Superior temporal gyrus (tissue), 1 donor: ENCODE measurements at regions not wholly inside any gene's neighbourhood (a gene's known extent, or its start where the extent isn't known, plus 50 kb on each side); places are given as distances from the start of the nearest gene placed in this dataset.

Experiments used
- DNase-seq: peaks from one replicate; pipeline ENCODE4 v3.0.0-alpha.2; 2016; ENCODE audit errors: extremely low spot score

DNA sequence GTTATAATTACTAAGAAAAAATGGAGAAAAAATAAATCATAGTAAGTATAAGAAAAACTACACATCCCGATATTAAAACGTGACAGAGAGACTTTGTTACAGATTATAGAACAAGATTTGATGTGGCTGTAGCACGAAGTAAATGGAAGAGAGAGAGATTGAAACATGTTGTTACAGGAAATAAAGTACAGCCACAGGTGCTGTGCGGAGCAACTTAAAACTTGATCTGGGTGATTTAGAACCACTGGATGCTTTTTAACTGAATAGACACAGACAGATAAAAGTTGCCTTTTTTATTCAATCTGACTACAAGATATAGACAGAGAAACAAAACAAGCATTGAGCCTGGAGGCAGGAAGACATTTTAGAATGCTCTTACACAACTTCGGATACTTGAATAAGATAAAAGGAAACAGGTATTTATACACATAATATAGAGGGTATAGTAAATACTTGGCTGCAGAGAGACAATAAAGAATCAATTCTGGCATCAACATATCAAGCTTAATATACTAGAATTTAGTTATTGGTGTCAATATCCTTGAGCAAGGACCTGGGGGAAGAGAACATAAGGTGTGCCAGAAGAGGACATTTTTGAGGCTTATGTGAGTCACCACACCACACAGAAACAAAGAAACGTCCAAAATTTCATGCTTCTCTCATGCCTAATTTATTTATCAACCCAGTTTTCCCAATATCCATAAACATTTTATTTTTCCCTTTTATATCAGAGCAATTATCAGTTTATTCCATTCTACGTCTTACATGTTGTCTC lies 548.5 kb downstream of the SLITRK1 start:
- DNase-seq: no peak

DNA sequence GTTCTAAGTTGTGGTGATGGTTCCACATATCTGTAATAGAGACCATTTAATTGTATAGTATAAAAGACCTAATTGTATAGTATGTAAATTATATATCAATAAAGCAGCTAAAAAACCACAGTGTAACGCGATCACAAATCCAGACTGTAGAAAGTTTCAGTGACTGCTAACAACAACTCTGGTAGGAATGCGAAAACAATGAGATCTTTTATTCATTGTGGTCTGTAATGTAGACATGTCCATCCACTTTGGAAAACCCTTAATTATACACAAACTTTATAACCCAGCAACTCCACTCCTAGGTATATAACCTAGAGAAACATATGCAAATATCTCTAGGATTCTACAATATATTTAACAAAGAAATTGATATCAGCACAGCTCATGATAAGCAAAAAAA lies 549.5 kb downstream of the SLITRK1 start:
- no peak for DNase-seq

DNA sequence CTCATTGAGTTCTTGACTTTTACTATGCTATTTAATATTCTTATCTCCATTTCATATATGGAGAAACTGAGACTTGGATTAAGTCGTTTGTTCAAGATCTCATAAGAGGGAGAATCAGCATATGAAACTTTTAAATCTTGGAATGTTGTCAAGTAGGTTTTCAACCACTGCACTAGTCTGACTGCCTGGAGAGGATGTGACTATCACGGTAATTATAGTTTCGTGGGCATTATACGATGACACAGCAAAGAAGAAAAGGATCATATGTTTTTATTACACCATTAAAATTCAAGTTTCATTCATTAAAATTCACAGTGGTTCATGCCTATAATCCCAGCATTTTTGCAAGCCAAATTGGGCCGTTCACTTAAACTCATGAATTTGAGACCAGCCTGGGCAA lies 555.2 kb downstream of the SLITRK1 start:
- DNase-seq: no peak

DNA sequence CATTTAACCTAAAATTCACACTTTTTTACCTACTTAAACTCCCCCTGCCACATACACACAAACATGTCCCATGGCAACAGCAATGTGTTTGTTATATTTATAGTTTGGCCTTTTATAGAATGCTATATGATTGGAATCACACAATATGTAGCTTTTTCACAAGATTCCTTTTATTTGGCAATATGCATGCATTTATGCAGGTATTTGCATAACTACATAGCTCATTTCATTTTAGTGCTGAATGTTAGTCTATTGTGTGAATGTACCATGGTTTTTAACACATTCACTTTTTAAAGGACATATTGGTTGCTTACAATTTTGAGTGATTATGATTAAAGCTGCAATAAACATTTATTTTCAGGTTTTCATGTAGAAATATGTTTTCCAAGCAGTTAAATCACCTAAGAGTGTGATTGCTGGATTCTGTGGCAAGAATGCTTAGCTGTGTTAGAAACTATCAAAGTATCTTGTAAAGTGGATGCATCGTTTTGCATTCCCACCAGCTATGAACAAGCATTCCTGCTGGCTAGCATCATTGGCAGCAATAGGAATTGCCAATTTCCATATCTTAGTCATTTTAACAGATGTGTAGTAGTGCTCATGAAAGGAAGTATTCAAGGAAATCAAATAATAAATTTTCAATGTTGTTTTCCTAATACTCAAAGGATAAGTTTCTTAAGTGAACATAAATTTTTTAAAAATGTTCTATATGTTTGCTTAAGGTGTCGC lies 557.0 kb downstream of the SLITRK1 start:
- no peak for DNase-seq

DNA sequence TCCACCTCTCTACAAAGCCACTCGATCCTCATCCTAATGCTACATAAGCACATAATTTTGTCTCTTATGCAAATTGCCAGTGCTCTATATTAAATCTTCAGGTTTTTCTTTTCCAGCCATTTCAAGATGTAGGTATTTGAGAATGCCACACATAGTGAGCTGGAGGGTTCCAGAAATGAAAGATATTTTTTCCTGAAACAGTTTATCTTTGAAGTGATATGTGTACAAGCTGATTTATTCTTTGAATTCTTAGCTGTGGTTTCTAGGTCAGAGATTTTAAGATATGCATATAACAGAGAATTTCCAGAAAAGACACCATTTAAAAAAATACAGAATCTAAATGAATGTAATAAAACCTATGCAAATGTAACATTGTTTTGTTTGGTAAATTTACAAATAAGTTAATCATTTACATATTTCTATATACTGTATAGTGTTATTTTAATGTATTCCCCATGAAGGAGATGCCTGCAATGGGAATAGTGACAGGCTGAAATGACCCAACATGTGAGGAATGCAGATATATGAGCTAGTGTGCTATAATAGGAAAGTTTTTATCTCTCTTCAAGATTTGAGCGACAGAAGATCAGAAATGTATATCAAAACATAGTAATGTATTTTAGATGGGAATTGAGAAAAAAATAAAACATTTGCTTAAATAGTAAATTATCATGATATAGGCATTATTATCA lies 570.2 kb downstream of the SLITRK1 start:
- DNase-seq: no peak

DNA sequence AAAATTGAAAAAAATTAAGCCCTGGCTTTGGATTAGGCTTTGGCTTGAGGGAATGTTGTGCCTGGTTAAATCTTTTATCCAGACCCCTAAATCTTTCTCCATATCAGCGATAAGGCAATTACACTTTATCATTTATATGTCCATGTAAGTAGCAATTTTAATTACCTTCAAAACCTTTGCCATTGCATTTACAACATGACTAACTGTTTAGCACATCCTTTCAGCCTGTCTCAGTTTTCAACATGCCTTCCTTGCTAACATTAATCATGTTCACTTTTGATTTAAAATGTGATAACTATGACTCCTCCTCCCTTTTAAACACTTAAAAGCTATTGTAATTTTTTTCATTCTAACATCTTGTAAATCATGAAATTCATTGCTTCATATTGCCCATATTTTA lies 583.7 kb downstream of the SLITRK1 start:
- DNase-seq: no peak

- DNase-seq: no peak
Observed at GRCh38 chr13:83297586-83298290, 584.5 kb downstream of the SLITRK1 start.

DNA sequence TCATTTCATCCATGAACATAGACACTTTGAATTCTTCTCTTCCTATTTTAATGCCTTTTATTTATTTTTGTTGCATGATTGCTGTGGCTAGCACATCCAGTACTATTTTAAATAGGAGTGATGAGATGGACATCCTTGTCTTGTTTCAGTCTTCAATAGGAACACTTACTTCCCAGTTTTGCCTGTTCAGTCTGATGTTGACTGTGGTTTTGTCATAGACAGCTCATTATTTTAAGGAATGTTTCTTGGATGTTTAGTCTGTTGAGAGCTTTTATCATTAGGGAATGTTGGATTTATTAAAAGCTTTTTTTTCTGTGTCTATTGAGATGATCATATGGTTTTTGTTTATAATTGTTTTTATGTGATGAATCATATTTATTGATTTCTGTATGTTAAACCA lies 586.6 kb downstream of the SLITRK1 start:
- no peak for DNase-seq

DNA sequence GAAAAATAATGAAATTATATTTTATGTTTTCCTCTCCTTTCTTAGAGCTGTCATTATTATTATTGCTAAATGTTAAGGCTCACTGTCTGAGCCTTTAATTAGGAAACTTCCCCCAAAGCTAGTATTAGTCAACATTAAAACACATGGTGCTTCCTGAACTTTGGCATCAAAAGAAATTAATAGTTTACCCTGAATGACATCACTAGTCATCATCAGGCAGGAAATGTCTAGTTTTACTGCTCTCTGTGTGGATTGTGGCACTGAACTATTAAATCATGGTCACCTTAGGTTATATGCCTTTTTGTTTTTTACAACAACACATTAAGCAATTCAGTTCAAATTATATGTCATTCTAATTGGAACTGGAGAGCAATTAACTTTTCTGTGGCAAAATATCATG lies 595.5 kb downstream of the SLITRK1 start:
- DNase-seq: no peak

- no peak for DNase-seq
Observed at GRCh38 chr13:83281654-83282053, 600.6 kb downstream of the SLITRK1 start.

- DNase-seq: no peak
Observed at GRCh38 chr13:83274679-83275078, 607.6 kb downstream of the SLITRK1 start.

- DNase-seq: peak; percentile 24
Observed at GRCh38 chr13:83272652-83273240, 609.5 kb downstream of the SLITRK1 start.

- peak; percentile 63 for DNase-seq
Observed at GRCh38 chr13:83272076-83272475, 610.2 kb downstream of the SLITRK1 start.

- DNase-seq: no peak
Observed at GRCh38 chr13:83265279-83265678, 617.0 kb downstream of the SLITRK1 start.

DNA sequence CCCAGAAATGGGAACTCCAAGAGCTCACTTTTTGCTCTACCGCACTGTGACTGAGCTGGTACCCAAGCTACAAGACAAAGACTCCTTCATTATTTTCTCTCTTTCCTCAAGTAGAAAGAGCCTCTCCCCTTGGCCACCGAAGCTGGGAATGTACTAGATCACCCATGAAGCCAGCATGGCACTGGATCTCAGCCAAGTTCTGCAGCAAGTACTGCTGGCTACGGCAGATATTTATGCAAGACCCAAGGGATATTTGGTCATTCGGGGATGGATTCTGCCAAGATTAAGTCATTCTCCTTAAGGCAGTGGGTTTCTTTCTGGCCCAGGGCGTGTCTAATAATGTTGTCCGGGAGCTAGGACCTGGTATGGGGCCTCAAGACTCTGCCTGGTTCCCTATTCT lies 633.5 kb downstream of the SLITRK1 start:
- no peak for DNase-seq

- no peak for DNase-seq
Observed at GRCh38 chr13:83232626-83233025, 649.6 kb downstream of the SLITRK1 start.

DNA sequence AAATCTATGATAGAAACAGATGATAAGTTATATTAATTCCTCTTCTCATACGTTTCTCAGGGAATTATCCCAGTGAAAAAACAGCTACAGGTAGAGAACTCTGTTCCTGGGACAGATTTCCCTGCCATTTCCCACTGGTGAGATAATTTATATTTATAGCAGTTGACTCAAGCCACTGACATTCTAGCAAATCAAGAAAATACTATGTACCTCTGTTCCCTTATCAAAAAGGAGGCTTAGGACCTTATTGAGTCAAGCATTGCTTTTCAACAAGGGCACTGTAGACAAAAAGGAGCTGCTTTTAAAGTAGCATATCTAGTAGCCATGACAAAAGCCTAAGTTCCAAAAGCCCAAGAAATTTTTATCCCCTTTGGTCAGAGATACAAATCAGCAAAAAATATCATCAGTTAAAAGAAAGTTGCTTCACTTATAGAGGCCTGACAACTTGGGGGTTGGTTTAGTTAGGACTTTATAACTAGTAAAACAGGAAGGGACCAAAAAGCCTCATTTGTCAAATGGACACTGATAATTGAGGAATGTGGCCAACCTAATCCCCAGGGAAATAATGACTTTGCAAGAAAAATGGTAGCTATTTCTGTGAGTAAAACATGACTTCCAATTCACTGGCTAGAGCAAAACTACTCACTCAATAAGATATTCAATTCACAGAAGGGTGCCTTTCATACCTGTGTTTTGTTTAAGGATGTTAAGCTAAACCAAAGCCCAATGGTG lies 652.5 kb downstream of the SLITRK1 start:
- no peak for DNase-seq

GRCh38 chr13:83223546-83223945 lies 658.7 kb downstream of the SLITRK1 start:
- no peak for DNase-seq

DNA sequence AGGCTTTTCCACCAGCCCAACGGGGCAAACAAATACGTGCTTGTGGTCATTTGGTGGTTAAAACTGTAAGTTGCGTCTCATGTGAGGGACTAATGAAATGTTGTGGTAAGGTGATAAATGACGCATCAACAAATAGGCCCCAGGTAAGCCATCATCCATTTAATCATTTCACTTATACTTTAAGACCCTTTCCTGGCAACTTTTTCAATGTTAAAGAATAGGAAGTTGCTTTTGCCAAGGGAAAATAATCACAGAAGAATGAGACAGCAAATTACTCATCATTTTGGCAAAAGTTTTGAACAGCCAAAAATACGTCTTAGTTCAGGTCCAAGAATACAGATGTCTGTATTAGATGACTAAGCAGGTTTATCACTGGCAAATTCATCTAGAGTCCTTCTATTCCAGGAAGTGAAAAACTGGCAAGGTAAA lies 660.4 kb downstream of the SLITRK1 start:
- DNase-seq: no peak

- DNase-seq: no peak
Observed at GRCh38 chr13:83221256-83221655, 661.0 kb downstream of the SLITRK1 start.

DNA sequence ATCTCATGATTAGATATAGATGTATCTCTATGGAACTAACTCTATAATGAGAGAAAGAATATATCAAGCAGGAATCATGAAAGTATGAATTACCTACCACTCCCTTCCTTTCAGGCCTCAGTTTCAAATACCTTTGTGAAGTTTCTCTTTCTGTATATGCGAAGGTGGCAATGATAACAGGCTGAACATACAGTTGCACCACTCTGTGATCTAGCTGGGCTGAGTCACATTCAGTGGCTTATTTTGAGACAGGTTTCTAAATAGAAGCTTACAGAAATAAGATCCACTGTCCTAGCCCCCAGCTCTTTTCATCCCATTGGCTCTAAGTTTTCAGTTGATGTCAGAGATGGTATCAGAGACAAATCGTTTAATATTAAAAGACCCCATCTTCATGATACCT lies 662.0 kb downstream of the SLITRK1 start:
- no peak for DNase-seq
